ENCODE measurements at regions not wholly inside any gene's neighbourhood (a gene's known extent, or its start where the extent isn't known, plus 50 kb on each side); places are given as distances from the start of the nearest gene placed in this dataset.
"Not testable (repeated sequence)": the region's sequence is repeated elsewhere in the genome, so short reads cannot be mapped to it uniquely, and the experiment has no call there.

DNA sequence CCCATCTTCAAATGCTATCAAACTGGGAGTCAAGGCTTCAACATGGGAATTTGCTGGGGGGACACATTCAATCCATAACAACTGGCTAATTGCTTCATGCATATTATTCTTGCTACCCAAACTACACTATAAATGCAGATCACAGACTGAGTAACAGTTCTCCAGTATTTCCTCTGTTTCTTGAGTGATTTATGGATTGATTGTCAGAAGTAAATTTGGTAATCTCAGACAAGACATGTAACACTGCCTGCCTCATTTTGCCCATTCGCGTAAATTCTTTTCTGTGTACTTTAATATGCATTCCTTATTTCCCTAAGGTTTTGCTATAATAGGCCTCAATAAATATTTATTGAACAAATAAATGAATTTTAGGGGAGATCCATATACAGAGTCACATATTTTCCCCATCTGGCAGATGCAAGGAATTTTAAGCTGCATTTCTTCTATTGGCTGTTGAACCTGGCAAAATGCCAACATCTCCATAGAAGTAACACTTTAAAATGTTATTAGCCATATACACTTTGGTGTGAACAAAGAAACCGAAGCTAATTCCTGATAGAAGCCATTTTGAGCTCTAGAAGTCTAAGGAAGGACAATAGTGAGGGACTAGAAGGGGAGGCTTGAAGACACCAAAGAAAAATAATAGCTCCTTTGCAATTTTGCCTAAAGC is 98.2 kb downstream of the QRSL1 start:
- Histone ChIP-seq H3K4me2 (ENCODE audit: low read length) (no peak overlapping the region), H3K27ac (ENCODE audit: low read depth, low read length) (no peak overlapping the region), H3K23ac (ENCODE audit: low read length) (no peak overlapping the region), H3K4ac (ENCODE audit: low read depth, low read length) (no peak overlapping the region), H2AK5ac (ENCODE audit: low read length) (no peak overlapping the region), H3K4me1 (ENCODE audit: control insufficient read depth, low read depth, low read length) (no peaks in the 10 kb centered on the region), H3K27me3 (ENCODE audit: insufficient read depth, low read length, poor library complexity) (no peaks in the 10 kb centered on the region), H3K56ac (ENCODE audit: low read length) (no peak overlapping the region), H3K9ac (ENCODE audit: low read length) (no peak overlapping the region), H2BK15ac (replicated peaks; ENCODE audit: low read depth) (no peak overlapping the region), H2BK120ac (ENCODE audit: low read depth, low read length) (no peak overlapping the region), H3K18ac (ENCODE audit: low read length) (no peak overlapping the region), H3K4me3 (ENCODE audit: low read length) (no peak overlapping the region), H4K5ac (ENCODE audit: low read length) (no peak overlapping the region), H3K36me3 (ENCODE audit: control insufficient read depth, insufficient read depth, low read length) (no peaks in the 10 kb centered on the region), H2BK5ac (ENCODE audit: low read length) (no peak overlapping the region), H3K79me2 (ENCODE audit: control insufficient read depth, insufficient read depth, low read length) (no peaks in the 10 kb centered on the region), H4K8ac (ENCODE audit: low read depth, low read length) (no peak overlapping the region), H3K79me1 (ENCODE audit: low read length) (no peaks in the 10 kb centered on the region)
- WGBS (ENCODE audit: extremely low coverage, insufficient coverage, low lambda C conversion rate) = no CpG with 5 or more reads among the region's 3 CpGs
- DNase-seq = no peak

DNA sequence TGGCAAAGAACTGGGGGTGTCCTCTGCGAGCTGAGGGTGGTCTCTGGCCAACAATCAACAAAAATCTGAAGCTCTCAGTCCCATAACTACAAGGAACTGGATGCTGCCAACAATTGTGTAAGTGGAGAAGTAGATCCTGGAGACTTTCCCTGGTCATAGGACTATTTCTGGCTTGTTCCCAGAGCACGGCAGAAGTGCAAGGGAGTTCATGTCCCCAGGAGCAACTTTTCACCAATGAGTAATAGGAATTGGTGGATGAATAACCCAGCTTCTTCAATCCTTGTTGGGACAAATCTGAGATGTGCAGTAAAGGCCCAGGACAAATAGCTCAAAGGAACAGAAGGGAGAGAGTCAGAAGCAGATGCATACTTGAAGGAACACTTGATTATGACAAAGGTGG is 95.5 kb downstream of the QRSL1 start:
- H3K79me2 ChIP-seq (ENCODE audit: control insufficient read depth, insufficient read depth, low read length) = no peaks in the 10 kb centered on the region
- WGBS (ENCODE audit: extremely low coverage, insufficient coverage, low lambda C conversion rate) = no CpG with 5 or more reads among the region's 2 CpGs

GRCh38 chr6:106724337-106724736 is 95.0 kb downstream of the QRSL1 start:
- no peaks in the 10 kb centered on the region for H3K36me3 ChIP-seq (ENCODE audit: control insufficient read depth, insufficient read depth, low read length)
- no peak overlapping the region for H4K5ac ChIP-seq (ENCODE audit: low read length)
- H3K4me3 ChIP-seq (ENCODE audit: low read length) = no peak overlapping the region
- no peak for DNase-seq
- H2BK5ac ChIP-seq (ENCODE audit: low read length) = no peak overlapping the region
- H3K56ac ChIP-seq (ENCODE audit: low read length) = no peak overlapping the region
- no peaks in the 10 kb centered on the region for H3K4me1 ChIP-seq (ENCODE audit: control insufficient read depth, low read depth, low read length)
- H3K4me2 ChIP-seq (ENCODE audit: low read length) = no peak overlapping the region
- no peaks in the 10 kb centered on the region for H3K79me1 ChIP-seq (ENCODE audit: low read length)
- H3K4ac ChIP-seq (ENCODE audit: low read depth, low read length) = no peak overlapping the region
- no peak overlapping the region for H3K18ac ChIP-seq (ENCODE audit: low read length)
- no peak overlapping the region for H2AK5ac ChIP-seq (ENCODE audit: low read length)
- no peak overlapping the region for H2BK15ac ChIP-seq (replicated peaks; ENCODE audit: low read depth)
- no peak overlapping the region for H2BK120ac ChIP-seq (ENCODE audit: low read depth, low read length)
- H3K27ac ChIP-seq (ENCODE audit: low read depth, low read length) = no peak overlapping the region
- no CpG with 5 or more reads among the region's 4 CpGs for WGBS (ENCODE audit: extremely low coverage, insufficient coverage, low lambda C conversion rate)
- no peaks in the 10 kb centered on the region for H3K79me2 ChIP-seq (ENCODE audit: control insufficient read depth, insufficient read depth, low read length)
- no peak overlapping the region for H3K23ac ChIP-seq (ENCODE audit: low read length)
- no peak overlapping the region for H4K8ac ChIP-seq (ENCODE audit: low read depth, low read length)
- no peak overlapping the region for H3K9ac ChIP-seq (ENCODE audit: low read length)
- H3K27me3 ChIP-seq (ENCODE audit: insufficient read depth, low read length, poor library complexity) = no peaks in the 10 kb centered on the region

More for the DNA sequence above, 95.5 kb downstream of the QRSL1 start:
- Histone ChIP-seq H3K9ac (ENCODE audit: low read length) (no peak overlapping the region), H3K23ac (ENCODE audit: low read length) (no peak overlapping the region), H3K27ac (ENCODE audit: low read depth, low read length) (no peak overlapping the region), H3K36me3 (ENCODE audit: control insufficient read depth, insufficient read depth, low read length) (no peaks in the 10 kb centered on the region), H3K4me2 (ENCODE audit: low read length) (no peak overlapping the region), H3K27me3 (ENCODE audit: insufficient read depth, low read length, poor library complexity) (no peaks in the 10 kb centered on the region), H3K79me1 (ENCODE audit: low read length) (no peaks in the 10 kb centered on the region), H4K8ac (ENCODE audit: low read depth, low read length) (no peak overlapping the region), H3K4ac (ENCODE audit: low read depth, low read length) (no peak overlapping the region), H4K5ac (ENCODE audit: low read length) (no peak overlapping the region), H2BK5ac (ENCODE audit: low read length) (no peak overlapping the region), H3K56ac (ENCODE audit: low read length) (no peak overlapping the region), H2BK15ac (replicated peaks; ENCODE audit: low read depth) (no peak overlapping the region), H2AK5ac (ENCODE audit: low read length) (no peak overlapping the region), H2BK120ac (ENCODE audit: low read depth, low read length) (no peak overlapping the region), H3K4me3 (ENCODE audit: low read length) (no peak overlapping the region), H3K4me1 (ENCODE audit: control insufficient read depth, low read depth, low read length) (no peaks in the 10 kb centered on the region), H3K18ac (ENCODE audit: low read length) (no peak overlapping the region)
- no peak for DNase-seq

- not testable (repeated sequence) for H4K5ac ChIP-seq (ENCODE audit: low read length); H2AK5ac ChIP-seq (ENCODE audit: low read length); H2BK120ac ChIP-seq (ENCODE audit: low read depth, low read length); H3K56ac ChIP-seq (ENCODE audit: low read length); H3K18ac ChIP-seq (ENCODE audit: low read length); H3K27ac ChIP-seq (ENCODE audit: low read depth, low read length); H3K79me2 ChIP-seq (ENCODE audit: control insufficient read depth, insufficient read depth, low read length); H3K4ac ChIP-seq (ENCODE audit: low read depth, low read length); H3K4me1 ChIP-seq (ENCODE audit: control insufficient read depth, low read depth, low read length); H3K27me3 ChIP-seq (ENCODE audit: insufficient read depth, low read length, poor library complexity); H3K9ac ChIP-seq (ENCODE audit: low read length); DNase-seq; H2BK5ac ChIP-seq (ENCODE audit: low read length); H4K8ac ChIP-seq (ENCODE audit: low read depth, low read length); H3K4me3 ChIP-seq (ENCODE audit: low read length); H2BK15ac ChIP-seq (replicated peaks; ENCODE audit: low read depth); H3K23ac ChIP-seq (ENCODE audit: low read length); H3K79me1 ChIP-seq (ENCODE audit: low read length); H3K4me2 ChIP-seq (ENCODE audit: low read length); H3K36me3 ChIP-seq (ENCODE audit: control insufficient read depth, insufficient read depth, low read length)
- WGBS (ENCODE audit: extremely low coverage, insufficient coverage, low lambda C conversion rate) = no CpG with 5 or more reads among the region's 2 CpGs
Measured at GRCh38 chr6:106723419-106723818, 94.0 kb downstream of the QRSL1 start.

DNA sequence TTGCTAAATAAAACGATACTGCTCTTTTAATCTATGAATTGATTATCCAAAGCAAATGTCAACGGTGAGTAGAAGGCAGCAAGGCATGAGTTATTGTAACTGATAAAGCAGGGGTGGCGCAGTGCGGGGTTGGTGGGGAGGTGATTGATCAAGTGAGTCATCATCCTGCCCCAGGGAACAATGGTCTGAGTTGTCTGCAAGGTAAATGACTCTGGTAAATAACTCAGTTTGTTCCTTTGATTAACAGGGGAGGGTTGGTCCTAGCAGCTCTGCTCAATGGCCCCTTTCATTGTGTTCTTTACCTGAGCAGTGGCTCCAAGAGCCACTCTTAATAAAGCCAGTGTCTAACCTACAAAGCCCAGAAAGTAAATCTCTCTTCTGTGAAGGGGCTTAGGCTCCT is 91.8 kb downstream of the QRSL1 start:
- not testable (repeated sequence) for H3K27ac ChIP-seq (ENCODE audit: low read depth, low read length); H3K4ac ChIP-seq (ENCODE audit: low read depth, low read length); H4K5ac ChIP-seq (ENCODE audit: low read length); H3K79me2 ChIP-seq (ENCODE audit: control insufficient read depth, insufficient read depth, low read length); H2AK5ac ChIP-seq (ENCODE audit: low read length); H3K79me1 ChIP-seq (ENCODE audit: low read length); H3K23ac ChIP-seq (ENCODE audit: low read length); H3K56ac ChIP-seq (ENCODE audit: low read length); H3K36me3 ChIP-seq (ENCODE audit: control insufficient read depth, insufficient read depth, low read length); H3K9ac ChIP-seq (ENCODE audit: low read length); H4K8ac ChIP-seq (ENCODE audit: low read depth, low read length); H3K27me3 ChIP-seq (ENCODE audit: insufficient read depth, low read length, poor library complexity); H3K4me3 ChIP-seq (ENCODE audit: low read length); H2BK120ac ChIP-seq (ENCODE audit: low read depth, low read length); H2BK5ac ChIP-seq (ENCODE audit: low read length); H3K18ac ChIP-seq (ENCODE audit: low read length); H3K4me1 ChIP-seq (ENCODE audit: control insufficient read depth, low read depth, low read length); H2BK15ac ChIP-seq (replicated peaks; ENCODE audit: low read depth); H3K4me2 ChIP-seq (ENCODE audit: low read length)
- WGBS (ENCODE audit: extremely low coverage, insufficient coverage, low lambda C conversion rate) = no CpG with 5 or more reads among the region's 4 CpGs
- DNase-seq = peak; percentile 27

Data from mesendoderm (in vitro differentiated cells).